ENCODE measurements at regions not wholly inside any gene's neighbourhood (a gene's known extent, or its start where the extent isn't known, plus 50 kb on each side); places are given as distances from the start of the nearest gene placed in this dataset.

DNA sequence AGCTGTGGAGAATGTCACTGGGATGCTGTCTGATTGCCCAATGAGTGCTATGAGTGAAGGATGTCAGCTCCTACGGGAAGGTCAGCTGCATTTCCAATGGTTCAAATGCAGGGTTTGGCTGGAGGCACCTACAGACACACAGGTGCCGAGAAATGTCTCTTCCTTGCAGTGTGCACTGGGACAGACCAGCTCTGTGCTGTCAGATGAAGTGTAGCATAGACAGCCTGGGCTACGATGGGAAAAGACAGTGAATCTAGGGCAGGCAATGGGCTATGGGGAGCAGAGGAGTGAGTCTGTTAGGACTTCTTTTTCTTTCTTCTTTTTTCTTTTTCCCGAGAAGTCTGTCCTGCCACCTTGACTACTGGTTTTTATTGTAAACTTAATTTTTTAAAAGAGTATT lies 223.1 kb upstream of the EOMES start:
- Mint-ChIP-seq H3K36me3 (peaks cover 8% of the 10 kb centered on the region), H3K27ac (no peak overlapping the region), H3K4me1 (ENCODE audit: low read depth) (peaks cover 6% of the 10 kb centered on the region), H3K9me3 (ENCODE audit: low read depth) (peaks cover 13% of the 10 kb centered on the region), H3K4me3 (no peak overlapping the region), H3K27me3 (no peaks in the 10 kb centered on the region)

DNA sequence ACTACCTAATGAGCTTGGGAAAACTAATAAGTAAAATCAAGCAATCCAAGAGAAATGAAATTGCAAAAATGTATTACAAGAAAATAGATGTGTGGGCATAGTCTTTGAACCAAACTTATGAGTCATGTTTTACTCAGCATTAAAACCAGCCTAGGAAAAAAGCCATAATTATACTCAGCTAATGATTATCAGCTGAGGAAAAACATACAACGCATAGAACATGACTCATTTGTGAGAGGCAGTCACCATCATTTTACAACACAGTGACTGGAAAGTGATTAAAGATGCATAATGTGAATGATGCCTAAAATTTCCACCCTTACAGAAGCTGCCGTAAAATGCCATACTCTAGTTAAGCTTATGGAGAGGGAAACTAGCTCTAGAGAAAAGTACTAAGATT lies 238.0 kb upstream of the EOMES start:
- Mint-ChIP-seq H3K9me3 (ENCODE audit: low read depth) (peaks cover 5% of the 10 kb centered on the region), H3K27ac (no peak overlapping the region), H3K36me3 (peaks cover 7% of the 10 kb centered on the region), H3K4me1 (ENCODE audit: low read depth) (peaks cover 23% of the 10 kb centered on the region), H3K27me3 (no peaks in the 10 kb centered on the region), H3K4me3 (no peak overlapping the region)

DNA sequence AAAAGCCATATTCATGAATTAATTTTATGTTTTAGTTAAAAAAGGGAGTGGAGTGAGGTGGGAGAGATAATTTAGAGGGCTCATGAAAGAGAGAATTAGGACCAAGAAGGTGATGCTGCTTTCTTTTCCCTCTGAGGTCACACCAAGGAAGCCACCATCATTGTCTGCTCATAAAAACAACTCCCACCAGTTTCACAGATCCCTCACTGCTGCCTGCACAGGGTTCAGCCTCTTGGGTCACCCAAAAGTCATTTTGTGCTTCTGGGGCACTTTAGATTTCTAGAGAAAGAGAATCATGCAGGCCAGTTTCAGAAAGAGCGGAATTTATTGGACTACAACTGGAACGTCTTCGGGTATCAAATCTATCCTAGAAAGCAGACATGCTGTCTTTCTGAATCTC lies 241.4 kb upstream of the EOMES start:
- Mint-ChIP-seq H3K36me3 (peaks cover 3% of the 10 kb centered on the region), H3K4me1 (ENCODE audit: low read depth) (peaks cover 23% of the 10 kb centered on the region), H3K9me3 (ENCODE audit: low read depth) (no peaks in the 10 kb centered on the region), H3K27me3 (no peaks in the 10 kb centered on the region), H3K4me3 (no peak overlapping the region), H3K27ac (no peak overlapping the region)

DNA sequence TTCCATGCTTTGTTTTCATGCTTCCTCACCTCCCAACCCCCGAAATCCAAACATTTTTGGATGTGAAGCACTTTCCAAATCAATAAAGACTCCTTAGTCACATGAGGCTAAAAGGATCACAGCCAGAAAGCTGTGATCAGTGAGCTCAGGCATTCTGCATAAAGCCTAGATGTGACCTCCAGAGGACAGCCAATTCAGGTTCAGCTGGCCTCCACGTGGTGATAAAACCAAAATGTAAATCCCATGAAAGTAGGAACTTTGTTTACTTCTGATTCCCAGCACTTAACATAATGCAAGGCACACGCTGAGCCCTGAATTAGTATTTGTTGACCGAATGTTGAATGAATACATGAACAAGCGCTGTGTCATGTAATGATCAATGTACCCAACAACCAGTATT lies 249.5 kb upstream of the EOMES start:
- no peaks in the 10 kb centered on the region for H3K27me3 Mint-ChIP-seq
- H3K4me1 Mint-ChIP-seq (ENCODE audit: low read depth): no peaks in the 10 kb centered on the region
- H3K9me3 Mint-ChIP-seq (ENCODE audit: low read depth): no peaks in the 10 kb centered on the region
- peaks cover 2% of the 10 kb centered on the region for H3K36me3 Mint-ChIP-seq
- H3K4me3 Mint-ChIP-seq: no peak overlapping the region
- no peak overlapping the region for H3K27ac Mint-ChIP-seq

DNA sequence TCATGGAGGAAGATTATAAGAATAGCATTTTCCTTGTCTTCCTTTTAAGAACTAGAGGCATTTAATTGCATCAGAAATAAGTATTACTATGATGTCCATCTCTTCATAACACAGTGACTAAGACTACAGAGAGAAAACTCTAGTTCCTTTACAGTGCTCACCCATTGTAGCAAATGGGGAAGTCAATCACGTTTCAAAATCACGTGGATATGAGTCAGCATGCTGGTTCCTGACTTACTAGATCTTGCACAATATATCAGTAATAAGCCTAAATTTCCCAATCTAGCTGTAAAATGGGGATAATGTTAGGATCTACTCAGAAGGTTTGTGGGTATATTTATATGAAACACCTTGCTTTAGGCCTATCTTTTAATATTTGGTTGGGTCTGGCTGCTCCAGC lies 254.8 kb upstream of the EOMES start:
- H3K27ac Mint-ChIP-seq: no peak overlapping the region
- H3K27me3 Mint-ChIP-seq: no peaks in the 10 kb centered on the region
- no peaks in the 10 kb centered on the region for H3K36me3 Mint-ChIP-seq
- no peak overlapping the region for H3K4me3 Mint-ChIP-seq
- H3K9me3 Mint-ChIP-seq (ENCODE audit: low read depth): peaks cover 2% of the 10 kb centered on the region
- peaks cover 6% of the 10 kb centered on the region for H3K4me1 Mint-ChIP-seq (ENCODE audit: low read depth)

DNA sequence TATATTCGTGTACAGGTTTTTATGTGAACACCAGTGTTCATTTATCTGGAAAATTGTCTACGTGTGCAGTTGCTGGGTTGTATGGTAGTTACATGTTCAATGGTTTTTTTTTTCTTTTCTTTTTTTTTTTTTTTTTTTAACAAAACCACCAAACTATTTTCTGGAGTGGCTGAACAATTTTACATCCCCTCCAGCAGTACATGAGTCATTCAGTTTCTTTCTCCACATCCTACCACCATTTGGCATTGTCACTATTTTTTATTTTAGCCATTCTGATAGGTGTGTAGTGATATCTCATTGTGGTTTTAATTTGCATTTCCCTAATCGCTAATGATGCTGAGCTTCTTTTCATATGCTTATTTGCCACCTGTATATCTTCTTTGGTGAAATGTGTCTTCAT lies 256.3 kb upstream of the EOMES start:
- Mint-ChIP-seq H3K36me3 (no peaks in the 10 kb centered on the region), H3K4me1 (ENCODE audit: low read depth) (peaks cover 6% of the 10 kb centered on the region), H3K4me3 (no peak overlapping the region), H3K27ac (no peak overlapping the region), H3K27me3 (no peaks in the 10 kb centered on the region), H3K9me3 (ENCODE audit: low read depth) (peaks cover 5% of the 10 kb centered on the region)

DNA sequence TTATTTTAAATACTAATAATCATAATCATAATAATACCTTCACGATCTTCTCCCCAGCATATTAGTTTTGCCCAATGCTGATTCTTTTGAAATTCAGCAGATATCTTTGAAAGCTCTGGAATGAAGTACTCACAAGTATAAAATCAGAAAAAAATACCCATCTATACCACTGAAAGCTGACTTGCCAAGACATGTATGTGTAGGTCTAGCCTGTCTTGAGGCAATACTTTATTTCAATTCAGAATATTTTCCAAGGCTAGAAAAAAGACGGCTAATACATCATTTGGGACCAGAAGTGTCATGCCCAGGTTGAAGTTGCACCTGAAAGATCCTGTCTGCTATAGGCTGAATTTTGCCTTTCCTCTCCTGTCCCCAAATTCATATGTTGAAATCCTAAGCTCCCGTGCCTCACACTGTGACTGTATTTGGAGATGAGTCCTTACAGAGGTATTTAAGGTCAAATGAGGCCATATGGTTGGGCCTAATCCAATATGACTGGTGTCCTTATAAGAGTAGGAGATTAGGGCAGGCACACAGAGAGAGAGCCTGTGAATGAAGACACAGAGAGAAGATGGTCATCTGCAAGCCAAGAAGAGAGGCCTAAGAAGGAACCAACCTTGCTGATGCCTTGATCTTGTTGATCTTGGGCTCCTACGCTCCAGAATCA lies 255.9 kb upstream of the CMC1 start:
- Mint-ChIP-seq H3K9me3 (ENCODE audit: low read depth) (peaks cover 5% of the 10 kb centered on the region), H3K4me1 (ENCODE audit: low read depth) (peaks cover 4% of the 10 kb centered on the region), H3K4me3 (no peak overlapping the region), H3K36me3 (no peaks in the 10 kb centered on the region), H3K27ac (no peak overlapping the region), H3K27me3 (no peaks in the 10 kb centered on the region)

DNA sequence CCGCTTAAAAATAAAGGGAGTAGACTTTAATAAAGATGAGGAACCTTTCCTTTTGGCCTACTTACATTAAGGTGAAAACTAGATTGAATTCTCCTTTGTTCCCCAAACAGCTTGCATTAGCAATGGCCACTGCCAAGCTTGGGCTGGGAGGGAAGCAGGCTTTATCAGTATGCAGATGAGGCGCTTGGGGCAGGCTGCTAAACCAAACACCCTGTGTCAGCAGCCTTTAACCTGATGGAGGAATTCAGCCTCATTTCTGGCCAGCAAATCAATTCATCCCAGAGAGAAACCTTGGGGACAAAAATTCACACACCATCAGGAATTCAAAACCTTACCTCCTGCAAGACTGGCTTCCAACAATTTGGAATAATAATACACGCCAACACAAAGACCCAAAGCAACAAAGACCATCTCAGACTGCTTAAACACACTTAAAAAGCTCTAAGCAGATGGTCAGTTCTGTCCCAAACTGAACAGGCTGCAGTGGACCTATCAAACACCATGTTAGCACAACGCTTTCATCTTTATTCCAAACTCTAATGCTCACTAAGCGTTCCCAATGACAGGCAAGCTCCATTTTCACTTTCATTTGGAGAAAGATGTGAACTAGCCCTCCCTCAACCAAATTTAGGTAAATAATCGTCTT lies 255.1 kb upstream of the CMC1 start:
- no peaks in the 10 kb centered on the region for H3K36me3 Mint-ChIP-seq

DNA sequence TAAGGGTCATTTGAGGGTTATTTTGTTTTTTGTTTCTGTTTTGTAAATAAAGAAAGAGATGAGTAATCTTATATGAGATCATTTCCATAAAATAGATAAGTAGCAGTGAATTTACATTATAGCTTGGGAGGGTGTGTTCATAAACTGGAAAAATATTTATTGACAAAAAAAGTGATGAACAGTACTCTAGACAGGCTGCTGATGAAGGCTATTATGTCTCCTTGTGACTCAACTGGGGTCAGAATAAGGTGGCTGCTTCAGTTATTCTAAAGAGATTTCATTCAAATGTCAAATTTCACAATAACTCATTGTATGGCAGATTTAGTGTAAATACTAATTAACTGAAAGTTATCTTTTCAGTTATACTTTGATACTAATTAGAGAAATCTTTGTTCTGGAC lies 251.1 kb upstream of the CMC1 start:
- Mint-ChIP-seq H3K9me3 (ENCODE audit: low read depth) (no peaks in the 10 kb centered on the region), H3K27me3 (no peaks in the 10 kb centered on the region), H3K4me1 (ENCODE audit: low read depth) (no peaks in the 10 kb centered on the region), H3K36me3 (no peaks in the 10 kb centered on the region), H3K27ac (no peak overlapping the region), H3K4me3 (no peak overlapping the region)

More for the DNA sequence above, 255.1 kb upstream of the CMC1 start:
- Mint-ChIP-seq H3K9me3 (ENCODE audit: low read depth) (peaks cover 5% of the 10 kb centered on the region), H3K4me3 (no peak overlapping the region), H3K27ac (no peak overlapping the region), H3K27me3 (no peaks in the 10 kb centered on the region), H3K4me1 (ENCODE audit: low read depth) (no peaks in the 10 kb centered on the region)

DNA sequence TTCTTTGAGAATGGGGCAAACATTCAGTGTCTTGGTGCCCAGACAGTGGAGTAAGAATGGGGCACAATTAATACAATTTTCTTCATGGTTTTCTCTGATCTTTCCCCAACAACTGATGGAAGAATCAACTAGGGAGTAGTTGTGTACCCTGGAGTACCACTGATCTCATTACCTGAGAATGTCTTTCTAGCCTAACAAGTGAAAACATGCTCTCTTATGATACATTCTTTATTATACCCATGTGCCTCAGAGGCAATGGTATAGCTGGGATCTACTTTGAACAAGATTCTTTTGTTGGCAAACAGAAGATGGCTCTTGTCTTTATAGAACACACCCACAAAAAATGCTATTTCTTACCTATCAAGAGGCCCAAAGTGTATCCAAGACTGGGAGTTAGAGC lies 250.6 kb upstream of the CMC1 start:
- no peaks in the 10 kb centered on the region for H3K27me3 Mint-ChIP-seq
- no peaks in the 10 kb centered on the region for H3K4me1 Mint-ChIP-seq (ENCODE audit: low read depth)
- H3K9me3 Mint-ChIP-seq (ENCODE audit: low read depth): no peaks in the 10 kb centered on the region
- H3K36me3 Mint-ChIP-seq: no peaks in the 10 kb centered on the region
- H3K27ac Mint-ChIP-seq: no peak overlapping the region
- no peak overlapping the region for H3K4me3 Mint-ChIP-seq

DNA sequence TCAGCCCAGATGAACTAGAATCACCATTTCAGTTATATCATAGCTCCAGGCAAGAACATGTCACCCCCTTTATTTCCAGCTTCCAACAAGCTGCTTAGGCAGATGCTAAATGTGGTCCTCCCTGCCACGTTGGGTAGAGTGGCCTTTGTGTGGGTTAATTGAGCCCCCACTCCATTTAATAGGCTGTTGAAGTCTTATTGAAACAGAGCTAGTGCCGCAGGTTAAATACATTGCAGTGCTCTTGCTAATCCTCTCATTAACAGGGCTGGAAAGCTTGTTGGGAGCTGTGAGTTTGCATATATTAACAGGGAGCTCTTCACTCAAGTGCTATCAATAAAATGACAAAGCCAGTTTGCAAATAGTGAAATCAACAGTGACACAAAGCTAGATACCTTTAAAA lies 248.4 kb upstream of the CMC1 start:
- Mint-ChIP-seq H3K9me3 (ENCODE audit: low read depth) (no peaks in the 10 kb centered on the region), H3K4me1 (ENCODE audit: low read depth) (no peaks in the 10 kb centered on the region), H3K27ac (no peak overlapping the region), H3K36me3 (no peaks in the 10 kb centered on the region), H3K4me3 (no peak overlapping the region), H3K27me3 (no peaks in the 10 kb centered on the region)

DNA sequence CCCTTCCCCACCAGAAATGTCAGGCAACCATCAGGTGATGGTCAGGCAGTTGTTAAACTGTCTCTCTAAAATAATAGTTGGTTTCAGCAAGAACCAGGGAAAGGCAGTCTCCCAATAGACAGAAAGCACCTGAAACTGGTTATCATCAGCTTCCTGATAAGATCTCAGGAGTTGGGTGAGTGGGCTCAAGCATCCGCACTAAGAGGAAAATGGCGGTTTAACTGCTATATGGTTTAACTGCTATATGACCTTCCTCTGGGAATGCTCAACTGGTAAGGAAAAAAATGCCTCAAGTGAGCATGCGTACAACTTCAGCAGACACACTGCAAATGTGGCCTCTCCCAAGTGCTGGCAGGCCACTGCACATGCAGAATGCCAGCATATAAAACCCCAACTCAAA lies 240.8 kb upstream of the CMC1 start:
- H3K4me3 Mint-ChIP-seq: no peak overlapping the region
- H3K9me3 Mint-ChIP-seq (ENCODE audit: low read depth): peaks cover 9% of the 10 kb centered on the region
- no peak overlapping the region for H3K27ac Mint-ChIP-seq
- no peaks in the 10 kb centered on the region for H3K4me1 Mint-ChIP-seq (ENCODE audit: low read depth)
- H3K27me3 Mint-ChIP-seq: no peaks in the 10 kb centered on the region
- H3K36me3 Mint-ChIP-seq: peaks cover 7% of the 10 kb centered on the region

DNA sequence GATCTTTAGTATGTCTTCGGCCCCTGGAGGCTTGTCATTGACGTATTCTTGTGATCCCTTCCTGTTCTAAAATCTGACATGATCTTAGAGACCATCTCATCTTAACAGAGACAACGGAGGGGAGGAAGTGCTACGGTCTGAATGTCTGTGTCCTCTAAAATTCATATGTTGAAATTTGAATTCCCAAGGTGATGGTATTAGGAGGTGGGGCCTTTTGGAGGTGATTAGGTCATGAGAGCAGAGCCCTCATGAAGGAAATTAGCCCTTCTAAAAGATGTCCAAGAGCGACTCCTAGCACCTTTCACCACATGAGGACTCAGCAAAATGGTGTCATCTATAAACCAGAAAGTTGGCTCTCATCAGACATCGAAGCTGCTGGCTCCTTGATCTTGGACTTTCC lies 233.2 kb upstream of the CMC1 start:
- peaks cover 9% of the 10 kb centered on the region for H3K9me3 Mint-ChIP-seq (ENCODE audit: low read depth)
- H3K27ac Mint-ChIP-seq: no peak overlapping the region
- no peaks in the 10 kb centered on the region for H3K27me3 Mint-ChIP-seq
- H3K4me3 Mint-ChIP-seq: no peak overlapping the region
- no peaks in the 10 kb centered on the region for H3K4me1 Mint-ChIP-seq (ENCODE audit: low read depth)
- H3K36me3 Mint-ChIP-seq: peaks cover 7% of the 10 kb centered on the region

DNA sequence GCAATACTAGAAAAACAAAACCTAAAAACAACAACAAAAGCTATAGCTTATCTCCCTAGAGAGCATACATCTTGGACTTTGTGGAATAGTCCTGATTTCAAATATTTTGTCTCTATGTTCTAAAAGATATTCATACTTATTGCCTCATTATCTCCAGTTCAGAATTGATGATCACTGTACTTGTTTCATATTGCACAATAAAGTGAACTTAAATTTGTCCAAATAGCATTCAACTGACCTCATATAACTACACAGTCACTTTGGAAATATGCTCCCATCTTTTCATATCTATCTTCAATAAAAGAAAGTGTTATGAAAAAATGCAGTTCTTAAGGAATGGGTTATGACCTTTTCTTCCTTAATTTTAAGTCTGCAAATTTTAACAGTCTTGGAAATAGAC lies 228.6 kb upstream of the CMC1 start:
- no peak overlapping the region for H3K4me3 Mint-ChIP-seq
- H3K9me3 Mint-ChIP-seq (ENCODE audit: low read depth): no peaks in the 10 kb centered on the region
- no peaks in the 10 kb centered on the region for H3K27me3 Mint-ChIP-seq
- peaks cover 6% of the 10 kb centered on the region for H3K4me1 Mint-ChIP-seq (ENCODE audit: low read depth)
- no peaks in the 10 kb centered on the region for H3K36me3 Mint-ChIP-seq
- H3K27ac Mint-ChIP-seq: no peak overlapping the region

DNA sequence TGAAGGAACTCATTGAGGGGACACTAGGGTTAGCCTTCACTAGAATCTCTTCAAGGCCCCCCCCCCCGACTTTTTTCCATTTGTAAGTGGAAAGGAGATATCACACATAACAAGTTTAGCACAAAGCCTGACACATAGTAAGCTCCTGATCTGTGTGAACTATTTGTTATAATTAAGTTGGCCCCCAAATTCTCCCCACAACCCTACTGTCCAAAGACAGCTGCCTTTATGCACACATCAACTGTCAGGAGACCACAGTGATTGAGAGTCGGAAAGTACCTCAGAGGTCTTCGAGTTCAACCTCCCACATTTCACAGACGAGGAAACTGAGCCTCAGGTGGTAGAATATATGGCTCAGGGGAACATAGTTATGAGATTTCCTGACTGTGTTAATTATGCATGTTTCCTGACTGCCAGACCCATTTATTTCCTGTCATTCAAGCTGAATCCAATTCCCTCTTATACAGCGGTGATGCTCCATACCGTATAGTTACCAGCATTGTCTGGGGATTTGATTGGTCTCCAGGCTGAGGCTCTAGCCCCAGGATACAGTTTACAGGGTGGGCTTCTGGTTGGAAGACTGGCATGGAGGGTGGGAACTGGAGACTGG lies 227.4 kb upstream of the CMC1 start:
- H3K27me3 Mint-ChIP-seq: no peaks in the 10 kb centered on the region
- H3K9me3 Mint-ChIP-seq (ENCODE audit: low read depth): no peaks in the 10 kb centered on the region
- H3K4me3 Mint-ChIP-seq: no peak overlapping the region
- no peak overlapping the region for H3K27ac Mint-ChIP-seq
- H3K4me1 Mint-ChIP-seq (ENCODE audit: low read depth): peaks cover 6% of the 10 kb centered on the region
- H3K36me3 Mint-ChIP-seq: no peaks in the 10 kb centered on the region

Data from activated naive CD8-positive, alpha-beta T cell (primary cell).